ENCODE measurements at regions not wholly inside any gene's neighbourhood (a gene's known extent, or its start where the extent isn't known, plus 50 kb on each side); places are given as distances from the start of the nearest gene placed in this dataset.

DNA sequence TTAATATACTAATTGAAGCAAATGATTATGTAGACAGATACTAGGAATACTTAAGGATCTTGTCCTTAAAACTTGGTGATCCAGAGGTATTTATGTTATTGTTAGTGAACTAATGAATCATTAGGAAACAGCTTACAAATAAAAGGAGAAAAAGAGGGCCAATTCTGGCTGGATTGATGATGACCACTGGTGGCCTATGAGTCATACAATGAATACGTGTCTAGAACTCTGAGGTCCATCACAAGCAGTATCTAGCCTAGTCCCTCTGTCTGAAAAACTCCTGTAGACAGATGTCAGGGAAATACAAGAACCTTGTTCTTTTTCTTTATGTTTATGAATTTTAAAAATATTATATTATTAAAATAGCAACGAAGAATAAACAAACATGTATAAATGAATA, 51.7 kb upstream of the RTL1 start:
- TF ChIP-seq, protein P1, sequence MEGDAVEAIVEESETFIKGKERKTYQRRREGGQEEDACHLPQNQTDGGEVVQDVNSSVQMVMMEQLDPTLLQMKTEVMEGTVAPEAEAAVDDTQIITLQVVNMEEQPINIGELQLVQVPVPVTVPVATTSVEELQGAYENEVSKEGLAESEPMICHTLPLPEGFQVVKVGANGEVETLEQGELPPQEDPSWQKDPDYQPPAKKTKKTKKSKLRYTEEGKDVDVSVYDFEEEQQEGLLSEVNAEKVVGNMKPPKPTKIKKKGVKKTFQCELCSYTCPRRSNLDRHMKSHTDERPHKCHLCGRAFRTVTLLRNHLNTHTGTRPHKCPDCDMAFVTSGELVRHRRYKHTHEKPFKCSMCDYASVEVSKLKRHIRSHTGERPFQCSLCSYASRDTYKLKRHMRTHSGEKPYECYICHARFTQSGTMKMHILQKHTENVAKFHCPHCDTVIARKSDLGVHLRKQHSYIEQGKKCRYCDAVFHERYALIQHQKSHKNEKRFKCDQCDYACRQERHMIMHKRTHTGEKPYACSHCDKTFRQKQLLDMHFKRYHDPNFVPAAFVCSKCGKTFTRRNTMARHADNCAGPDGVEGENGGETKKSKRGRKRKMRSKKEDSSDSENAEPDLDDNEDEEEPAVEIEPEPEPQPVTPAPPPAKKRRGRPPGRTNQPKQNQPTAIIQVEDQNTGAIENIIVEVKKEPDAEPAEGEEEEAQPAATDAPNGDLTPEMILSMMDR (IDR thresholded peaks at IDR 0.05): no peak
- TF ChIP-seq EP300 (IDR thresholded peaks at IDR 0.05; ENCODE audit: borderline replicate concordance in 1 of 2, low read depth in 1 of 2, low read length in 1 of 2): no peak
- no peak for TF ChIP-seq EZH2phosphoT487 (IDR thresholded peaks at IDR 0.05; ENCODE audit: borderline replicate concordance, low read depth)
- no peak for TF ChIP-seq TAF1 (IDR thresholded peaks at IDR 0.05; ENCODE audit: borderline replicate concordance, low read depth, low read length)
- no peak for TF ChIP-seq POLR2AphosphoS5 (IDR thresholded peaks at IDR 0.05; ENCODE audit: low read depth, low read length)
- TF ChIP-seq, protein P2, sequence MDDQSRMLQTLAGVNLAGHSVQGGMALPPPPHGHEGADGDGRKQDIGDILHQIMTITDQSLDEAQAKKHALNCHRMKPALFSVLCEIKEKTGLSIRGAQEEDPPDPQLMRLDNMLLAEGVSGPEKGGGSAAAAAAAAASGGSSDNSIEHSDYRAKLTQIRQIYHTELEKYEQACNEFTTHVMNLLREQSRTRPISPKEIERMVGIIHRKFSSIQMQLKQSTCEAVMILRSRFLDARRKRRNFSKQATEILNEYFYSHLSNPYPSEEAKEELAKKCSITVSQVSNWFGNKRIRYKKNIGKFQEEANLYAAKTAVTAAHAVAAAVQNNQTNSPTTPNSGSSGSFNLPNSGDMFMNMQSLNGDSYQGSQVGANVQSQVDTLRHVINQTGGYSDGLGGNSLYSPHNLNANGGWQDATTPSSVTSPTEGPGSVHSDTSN (IDR thresholded peaks at IDR 0.05): no peak
- no peak for TF ChIP-seq SMC3 (IDR thresholded peaks at IDR 0.05; ENCODE audit: low read depth, low read length)
- TF ChIP-seq, protein P3, sequence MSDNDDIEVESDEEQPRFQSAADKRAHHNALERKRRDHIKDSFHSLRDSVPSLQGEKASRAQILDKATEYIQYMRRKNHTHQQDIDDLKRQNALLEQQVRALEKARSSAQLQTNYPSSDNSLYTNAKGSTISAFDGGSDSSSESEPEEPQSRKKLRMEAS (IDR thresholded peaks at IDR 0.05; ENCODE audit: low read depth): no peak

Measured in SK-N-SH (cell line).